Neuronal stem cell (in vitro differentiated cells): ENCODE measurements at regions not wholly inside any gene's neighbourhood (a gene's known extent, or its start where the extent isn't known, plus 50 kb on each side); places are given as distances from the start of the nearest gene placed in this dataset.

Source experiments
- DNase-seq: peaks from one replicate; pipeline ENCODE4 v3.0.0-alpha.2; 2013; ENCODE audit warnings: low spot score
- H2AFZ ChIP-seq: one replicate; pipeline ENCODE4 v1.6.1; 2013; ENCODE audit warnings: mild to moderate bottlenecking, low read length, inconsistent platforms
- H2AK5ac ChIP-seq: 2 replicates; pipeline ENCODE4 v1.6.1; 2013; ENCODE audit warnings: low read depth, mild to moderate bottlenecking, inconsistent platforms, low read length, moderate library complexity, mixed read lengths
- H2BK120ac ChIP-seq: 2 replicates; pipeline ENCODE4 v1.6.1; 2013; ENCODE audit warnings: low read depth, mild to moderate bottlenecking, inconsistent platforms, low read length, moderate library complexity, mixed read lengths
- H2BK12ac ChIP-seq: one replicate; pipeline ENCODE4 v1.6.1; 2013; ENCODE audit warnings: low read length, inconsistent platforms
- H2BK15ac ChIP-seq: 2 replicates; pipeline ENCODE4 v1.6.1; 2013; ENCODE audit warnings: mild to moderate bottlenecking, low read length, inconsistent platforms, mixed read lengths
- H2BK5ac ChIP-seq: one replicate; pipeline ENCODE4 v1.6.1; 2013; ENCODE audit warnings: inconsistent platforms, mild to moderate bottlenecking, low read length, moderate library complexity
- H3K14ac ChIP-seq: one replicate; pipeline ENCODE4 v1.6.1; 2013; ENCODE audit warnings: low read length, inconsistent platforms
- H3K18ac ChIP-seq: 2 replicates; pipeline ENCODE4 v1.6.1; 2013; ENCODE audit warnings: low read length, inconsistent platforms
- H3K23ac ChIP-seq: 2 replicates; pipeline ENCODE4 v1.6.1; 2013; ENCODE audit warnings: low read depth, mild to moderate bottlenecking, mixed read lengths, low read length, inconsistent platforms; ENCODE audit not compliant: poor library complexity
- H3K27ac ChIP-seq: replicated peaks from 3 replicates; pipeline ENCODE4 v1.5.1; 2013; ENCODE audit warnings: low read length, inconsistent platforms
- H3K27me3 ChIP-seq, 3 experiments: 2 replicates each; pipeline ENCODE4 v1.6.1; 2013; ENCODE audit warnings: low read length in 3 of 3, mild to moderate bottlenecking in 2 of 3, inconsistent platforms in 1 of 3, low read depth in 1 of 3, mixed read lengths in 1 of 3, moderate library complexity in 1 of 3; ENCODE audit not compliant: control insufficient read depth in 3 of 3, insufficient read depth in 3 of 3
- H3K36me3 ChIP-seq, 2 donors: replicated peaks in 1 of 2; 2 replicates each; pipeline ENCODE4 v1.6.1; 2013; ENCODE audit warnings: low read length in 2 of 2; ENCODE audit not compliant: control insufficient read depth in 2 of 2, insufficient read depth in 2 of 2
- H3K4ac ChIP-seq: 2 replicates; pipeline ENCODE4 v1.6.1; 2013; ENCODE audit warnings: inconsistent platforms, mild to moderate bottlenecking, low read length, moderate library complexity
- H3K4me1 ChIP-seq, 2 donors: 1 replicate in 1 of 2; 2 replicates in 1 of 2; pipeline ENCODE4 v1.6.1; 2013; ENCODE audit warnings: low read length in 2 of 2, low read depth in 1 of 2; ENCODE audit not compliant: control insufficient read depth in 2 of 2, insufficient read depth in 1 of 2
- H3K4me2 ChIP-seq: one replicate; pipeline ENCODE4 v1.6.1; 2013; ENCODE audit warnings: mild to moderate bottlenecking, low read length, inconsistent platforms; ENCODE audit not compliant: insufficient read depth, poor library complexity, severe bottlenecking
- H3K4me3 ChIP-seq, 2 donors: 2 replicates each; pipeline ENCODE4 v1.5.1; 2013; ENCODE audit warnings: low read length in 2 of 2, mild to moderate bottlenecking in 2 of 2, inconsistent platforms in 1 of 2, moderate library complexity in 1 of 2
- H3K79me1 ChIP-seq: one replicate; pipeline ENCODE4 v1.6.1; 2013; ENCODE audit warnings: low read depth, mild to moderate bottlenecking, inconsistent platforms, low read length, moderate library complexity
- H3K9ac ChIP-seq: one replicate; pipeline ENCODE4 v1.6.1; 2013; ENCODE audit warnings: mild to moderate bottlenecking, low read depth, low read length, inconsistent platforms; ENCODE audit not compliant: poor library complexity
- H3K9me3 ChIP-seq, 2 donors: replicated peaks in 1 of 2; 2 replicates each; pipeline versions ENCODE3 to v1.6.1; 2013; ENCODE audit warnings: low read length in 2 of 2, mild to moderate bottlenecking in 2 of 2, inconsistent platforms in 1 of 2, low read depth in 1 of 2, mixed read lengths in 1 of 2, moderate library complexity in 1 of 2; ENCODE audit not compliant: control insufficient read depth in 2 of 2, insufficient read depth in 1 of 2
- H4K8ac ChIP-seq: one replicate; pipeline ENCODE4 v1.6.1; 2013; ENCODE audit warnings: low read depth, mild to moderate bottlenecking, inconsistent platforms, low read length, moderate library complexity
- H4K91ac ChIP-seq: one replicate; pipeline ENCODE4 v1.6.1; 2013; ENCODE audit warnings: low read length, low read depth, mild to moderate bottlenecking, inconsistent platforms; ENCODE audit not compliant: poor library complexity
- WGBS, 2 donors: extraction: QIAGEN DNeasy Blood & Tissue Kit; methylation state at CpG; one replicate each; pipeline ENCODE4 v1.1.7; 2013; ENCODE audit warnings: missing lambda C conversion rate in 2 of 2, mixed read lengths in 1 of 2; ENCODE audit not compliant: insufficient read length in 2 of 2, insufficient replicate concordance in 1 of 2; ENCODE audit errors: extremely low coverage in 2 of 2; 5-methylcytosine and 5-hydroxymethylcytosine counted together

- H2BK12ac ChIP-seq, result no peak overlapping the region
- H3K4ac ChIP-seq, result no peak overlapping the region
- H3K18ac ChIP-seq, result no peak overlapping the region
- no peak overlapping the region for H3K14ac ChIP-seq
- H3K4me1 ChIP-seq, result peaks cover 0 to 3% of the 10 kb centered on the region in 2 donors
- H2BK120ac ChIP-seq, result no peak overlapping the region
- DNase-seq, result peak; percentile 8
- no peak overlapping the region for H4K8ac ChIP-seq
- WGBS, 2 donors, result no CpG with 5 or more reads among the region's 5 CpGs
- no peak overlapping the region for H2AFZ ChIP-seq
- no peaks in the 10 kb centered on the region for H3K79me1 ChIP-seq
- no peak overlapping the region for H3K9ac ChIP-seq
- H3K4me3 ChIP-seq, result no peak overlapping the region
- H2BK5ac ChIP-seq, result no peak overlapping the region
- H3K36me3 ChIP-seq, result no peaks in the 10 kb centered on the region
- H3K27ac ChIP-seq, result no peak overlapping the region
- H3K4me2 ChIP-seq, result no peak overlapping the region
- H2BK15ac ChIP-seq, result no peak overlapping the region
- no peak overlapping the region for H2AK5ac ChIP-seq
- H4K91ac ChIP-seq, result no peak overlapping the region
- no peak overlapping the region for H3K23ac ChIP-seq
- H3K27me3 ChIP-seq, result no peaks in the 10 kb centered on the region
- H3K9me3 ChIP-seq, result no peaks in the 10 kb centered on the region
Measured at GRCh38 chr2:129253461-129253812, 726.0 kb upstream of the RAB6C start.

- Histone ChIP-seq H2BK12ac (no peak overlapping the region), H2AFZ (no peak overlapping the region), H3K14ac (no peak overlapping the region), H2BK120ac (no peak overlapping the region), H3K4me2 (no peak overlapping the region), H3K36me3 (no peaks in the 10 kb centered on the region), H3K27me3 (no peaks in the 10 kb centered on the region), H3K79me1 (no peaks in the 10 kb centered on the region), H3K18ac (no peak overlapping the region), H3K4ac (no peak overlapping the region), H3K4me3 (no peak overlapping the region), H3K9me3 (no peaks in the 10 kb centered on the region), H4K8ac (no peak overlapping the region), H3K4me1 (peaks cover 0 to 3% of the 10 kb centered on the region in 2 donors), H3K23ac (no peak overlapping the region), H2AK5ac (no peak overlapping the region), H4K91ac (no peak overlapping the region), H3K9ac (peak overlapping the region; percentile 10), H2BK5ac (peak overlapping the region; percentile 17), H2BK15ac (no peak overlapping the region), H3K27ac (no peak overlapping the region)
- DNase-seq, result no peak
- no CpG with 5 or more reads among the region's 5 CpGs for WGBS, 2 donors
Measured at GRCh38 chr2:129254718-129255117, 724.7 kb upstream of the RAB6C start.

DNA sequence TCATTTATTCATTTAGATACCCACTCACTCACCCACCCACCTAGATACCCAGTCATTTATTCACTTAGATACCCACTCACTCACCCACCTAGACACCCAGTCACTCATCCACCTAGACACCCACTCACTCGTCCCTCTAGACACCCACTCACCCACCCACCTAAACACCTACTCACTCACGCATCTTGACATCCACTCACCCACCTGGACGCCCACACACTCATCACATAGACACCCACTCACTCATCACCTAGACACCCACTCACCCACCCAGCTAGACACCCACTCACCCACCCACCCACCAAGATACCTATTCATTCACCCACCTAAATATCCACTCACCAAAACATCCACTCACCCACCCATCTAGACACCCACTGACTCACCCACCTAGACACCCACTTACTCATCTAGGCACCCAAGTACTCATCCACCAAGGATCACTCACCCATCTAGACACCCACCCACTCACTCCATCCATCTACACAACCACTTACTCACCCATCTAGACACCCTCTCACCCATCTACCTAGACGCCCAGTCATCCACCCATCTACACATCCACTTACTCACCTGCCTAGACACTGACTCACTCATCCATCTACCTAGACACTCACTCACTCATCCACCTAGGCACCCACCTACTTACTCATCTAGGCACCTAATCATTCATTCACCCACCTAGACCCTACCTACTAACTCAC lies 723.7 kb upstream of the RAB6C start:
- H2BK12ac ChIP-seq, result no peak overlapping the region
- H3K27ac ChIP-seq, result no peak overlapping the region
- no peak overlapping the region for H3K23ac ChIP-seq
- H3K9me3 ChIP-seq, result no peaks in the 10 kb centered on the region
- no peak for DNase-seq
- H3K14ac ChIP-seq, result no peak overlapping the region
- H3K4me2 ChIP-seq, result no peak overlapping the region
- H3K4me3 ChIP-seq, result no peak overlapping the region
- no peak overlapping the region for H2AK5ac ChIP-seq
- H3K36me3 ChIP-seq, result no peaks in the 10 kb centered on the region
- H3K18ac ChIP-seq, result no peak overlapping the region
- H4K8ac ChIP-seq, result no peak overlapping the region
- H2AFZ ChIP-seq, result no peak overlapping the region
- no peaks in the 10 kb centered on the region for H3K79me1 ChIP-seq
- no peaks in the 10 kb centered on the region for H3K27me3 ChIP-seq
- no peak overlapping the region for H2BK15ac ChIP-seq
- no peak overlapping the region for H3K9ac ChIP-seq
- H4K91ac ChIP-seq, result no peak overlapping the region
- H3K4ac ChIP-seq, result no peak overlapping the region
- H3K4me1 ChIP-seq, result peaks cover 0 to 3% of the 10 kb centered on the region in 2 donors
- no peak overlapping the region for H2BK120ac ChIP-seq
- H2BK5ac ChIP-seq, result no peak overlapping the region
- WGBS, 2 donors, result no CpG with 5 or more reads among the region's 4 CpGs

DNA sequence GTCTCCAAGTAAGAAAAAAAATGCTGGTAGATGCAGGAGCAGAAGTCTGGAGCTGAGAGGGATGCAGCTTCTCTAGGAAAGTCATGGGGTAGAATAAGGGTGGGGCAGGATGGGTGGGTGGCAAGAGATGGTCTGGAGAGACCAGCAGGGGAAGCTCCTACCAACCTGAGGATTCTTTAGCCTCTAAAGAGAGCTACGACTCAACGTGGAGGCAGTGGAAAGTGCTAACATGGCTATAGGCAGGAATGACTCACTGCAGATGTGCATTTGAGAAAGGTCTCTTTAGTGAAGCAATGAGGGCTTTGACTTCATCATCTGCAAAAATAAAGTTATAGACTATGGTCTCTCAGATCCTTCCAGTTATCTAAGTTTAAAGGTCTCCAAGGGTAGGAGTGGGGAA lies 722.8 kb upstream of the RAB6C start:
- H4K8ac ChIP-seq, result no peak overlapping the region
- H3K27ac ChIP-seq, result no peak overlapping the region
- no peak overlapping the region for H3K18ac ChIP-seq
- no peak overlapping the region for H3K14ac ChIP-seq
- H3K4me3 ChIP-seq, result no peak overlapping the region
- no peak overlapping the region for H2BK5ac ChIP-seq
- WGBS, 2 donors, result no CpG with 5 or more reads among the region's 2 CpGs
- H3K36me3 ChIP-seq, result no peaks in the 10 kb centered on the region
- no peak overlapping the region for H2AFZ ChIP-seq
- H3K4me1 ChIP-seq, result peaks cover 0 to 3% of the 10 kb centered on the region in 2 donors
- H2BK12ac ChIP-seq, result no peak overlapping the region
- no peaks in the 10 kb centered on the region for H3K27me3 ChIP-seq
- H3K9ac ChIP-seq, result no peak overlapping the region
- no peak overlapping the region for H3K4ac ChIP-seq
- no peaks in the 10 kb centered on the region for H3K79me1 ChIP-seq
- H2AK5ac ChIP-seq, result no peak overlapping the region
- DNase-seq, result no peak
- H4K91ac ChIP-seq, result no peak overlapping the region
- no peak overlapping the region for H2BK15ac ChIP-seq
- H3K9me3 ChIP-seq, result no peaks in the 10 kb centered on the region
- no peak overlapping the region for H2BK120ac ChIP-seq
- no peak overlapping the region for H3K4me2 ChIP-seq
- H3K23ac ChIP-seq, result no peak overlapping the region
